BE2C (cell line): ENCODE measurements at regions not wholly inside any gene's neighbourhood (a gene's known extent, or its start where the extent isn't known, plus 50 kb on each side); places are given as distances from the start of the nearest gene placed in this dataset.

ENCODE experiments used
- DNase-seq: peaks from one replicate; pipeline ENCODE4 v3.0.0-alpha.2; 2020
- H3K27me3 ChIP-seq: fragments of 250-450 bp; sonication (Bioruptor Pico); 2 replicates; pipeline ENCODE4 v1.5.1; 2020; ENCODE audit warnings: mild to moderate bottlenecking
- H3K36me3 ChIP-seq: fragments of 250-450 bp; sonication (Bioruptor Pico); 2 replicates; pipeline ENCODE4 v1.5.1; 2020; ENCODE audit warnings: mild to moderate bottlenecking
- H3K4me1 ChIP-seq: fragments of 250-450 bp; sonication (Bioruptor Pico); 2 replicates; pipeline ENCODE4 v1.5.1; 2020
- H3K4me3 ChIP-seq: 2 replicates; pipeline ENCODE4 v1.5.1; 2011; ENCODE audit warnings: low read depth, low read length
- H3K9me3 ChIP-seq: fragments of 250-450 bp; sonication (Bioruptor Pico); 2 replicates; pipeline ENCODE4 v1.5.1; 2020
- TF ChIP-seq, protein P1 (sequence below): IDR thresholded peaks from 2 replicates; pipeline ENCODE4 v1.5.1; 2012; ENCODE audit warnings: mild to moderate bottlenecking, low read depth, low read length

DNA sequence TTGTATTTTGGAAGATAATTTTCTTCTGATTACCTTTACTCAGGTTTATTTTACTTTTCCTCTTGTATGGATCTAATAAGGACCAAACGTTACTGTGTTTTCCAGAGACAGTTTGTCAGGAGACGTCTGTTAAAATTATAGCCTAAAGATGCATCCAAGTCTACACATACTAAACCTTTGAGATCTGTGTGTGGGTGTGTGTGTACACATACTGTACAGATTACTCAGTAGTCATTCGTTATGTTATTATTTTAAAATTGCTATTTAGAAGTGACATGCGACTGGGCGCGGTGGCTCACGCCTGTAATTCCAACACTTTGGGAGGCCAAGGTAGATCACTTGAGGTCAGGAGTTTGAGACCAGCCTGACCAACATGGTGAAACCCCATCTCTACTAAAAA, 51.6 kb upstream of the CNTLN start:
- TF ChIP-seq, protein P1, sequence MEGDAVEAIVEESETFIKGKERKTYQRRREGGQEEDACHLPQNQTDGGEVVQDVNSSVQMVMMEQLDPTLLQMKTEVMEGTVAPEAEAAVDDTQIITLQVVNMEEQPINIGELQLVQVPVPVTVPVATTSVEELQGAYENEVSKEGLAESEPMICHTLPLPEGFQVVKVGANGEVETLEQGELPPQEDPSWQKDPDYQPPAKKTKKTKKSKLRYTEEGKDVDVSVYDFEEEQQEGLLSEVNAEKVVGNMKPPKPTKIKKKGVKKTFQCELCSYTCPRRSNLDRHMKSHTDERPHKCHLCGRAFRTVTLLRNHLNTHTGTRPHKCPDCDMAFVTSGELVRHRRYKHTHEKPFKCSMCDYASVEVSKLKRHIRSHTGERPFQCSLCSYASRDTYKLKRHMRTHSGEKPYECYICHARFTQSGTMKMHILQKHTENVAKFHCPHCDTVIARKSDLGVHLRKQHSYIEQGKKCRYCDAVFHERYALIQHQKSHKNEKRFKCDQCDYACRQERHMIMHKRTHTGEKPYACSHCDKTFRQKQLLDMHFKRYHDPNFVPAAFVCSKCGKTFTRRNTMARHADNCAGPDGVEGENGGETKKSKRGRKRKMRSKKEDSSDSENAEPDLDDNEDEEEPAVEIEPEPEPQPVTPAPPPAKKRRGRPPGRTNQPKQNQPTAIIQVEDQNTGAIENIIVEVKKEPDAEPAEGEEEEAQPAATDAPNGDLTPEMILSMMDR: no peak
- Histone ChIP-seq H3K27me3 (no peaks in the 10 kb centered on the region), H3K36me3 (no peaks in the 10 kb centered on the region), H3K9me3 (no peaks in the 10 kb centered on the region), H3K4me1 (peaks cover 5% of the 10 kb centered on the region), H3K4me3 (no peak overlapping the region)
- DNase-seq: no peak

DNA sequence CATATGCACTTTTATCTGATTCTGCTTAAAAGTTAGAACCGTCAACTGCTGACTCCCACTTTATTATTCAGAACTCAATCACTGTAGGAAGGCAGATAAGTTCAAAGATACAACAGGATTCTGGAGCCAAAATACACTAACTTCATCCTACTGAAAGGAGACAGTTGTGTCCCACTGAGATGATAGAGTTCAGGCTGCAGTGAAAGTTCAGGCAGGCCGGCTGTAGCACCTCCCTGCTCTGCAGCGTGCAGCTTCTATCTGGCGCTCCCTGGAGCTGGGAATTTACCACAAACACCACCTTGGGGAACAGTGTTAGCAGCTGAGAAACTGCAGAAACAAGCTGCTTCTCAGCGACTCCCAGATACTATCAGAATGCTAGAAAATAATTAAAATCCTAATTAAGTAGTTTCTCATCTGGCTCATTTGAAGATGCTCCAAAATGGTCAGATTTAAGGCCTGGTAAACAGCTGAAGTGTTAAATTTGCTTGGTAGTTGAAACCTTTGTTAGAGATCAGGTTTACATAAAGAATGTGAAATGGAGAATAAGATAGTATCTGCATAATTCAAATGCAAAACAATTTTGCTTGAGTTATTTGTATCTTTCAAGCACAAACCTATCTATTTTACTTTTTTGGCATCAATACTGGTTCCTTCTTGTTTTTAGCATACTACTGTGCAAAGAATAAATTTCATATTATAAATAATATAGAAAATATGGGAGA, 52.3 kb upstream of the CNTLN start:
- Histone ChIP-seq H3K9me3 (no peaks in the 10 kb centered on the region), H3K4me3 (no peak overlapping the region), H3K4me1 (peaks cover 9% of the 10 kb centered on the region), H3K36me3 (no peaks in the 10 kb centered on the region), H3K27me3 (no peaks in the 10 kb centered on the region)
- peak; percentile 52 for DNase-seq
- TF ChIP-seq, protein P1: peak; percentile 35

DNA sequence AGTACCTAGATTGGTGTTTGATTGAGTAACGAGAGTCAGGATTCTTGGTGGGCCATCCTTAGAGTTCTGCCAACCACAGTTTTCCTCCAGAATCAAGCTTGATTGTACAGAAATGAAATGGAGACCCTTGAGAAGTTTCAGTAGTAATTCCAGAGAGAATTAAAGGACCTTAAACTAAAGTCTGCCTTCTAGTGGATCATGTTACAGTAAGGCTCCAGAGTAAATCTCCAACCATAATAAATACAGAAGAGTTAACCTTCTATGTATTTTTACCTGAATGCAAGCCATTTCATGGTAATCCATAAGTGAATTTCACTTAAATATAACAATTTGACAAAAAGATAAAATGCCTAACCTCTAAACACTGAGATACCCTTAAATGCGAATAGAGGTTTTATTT, 53.0 kb upstream of the CNTLN start:
- H3K4me3 ChIP-seq: no peak overlapping the region
- TF ChIP-seq, protein P1: no peak
- no peaks in the 10 kb centered on the region for H3K36me3 ChIP-seq
- H3K4me1 ChIP-seq: peaks cover 9% of the 10 kb centered on the region
- no peak for DNase-seq
- no peaks in the 10 kb centered on the region for H3K27me3 ChIP-seq
- no peaks in the 10 kb centered on the region for H3K9me3 ChIP-seq

DNA sequence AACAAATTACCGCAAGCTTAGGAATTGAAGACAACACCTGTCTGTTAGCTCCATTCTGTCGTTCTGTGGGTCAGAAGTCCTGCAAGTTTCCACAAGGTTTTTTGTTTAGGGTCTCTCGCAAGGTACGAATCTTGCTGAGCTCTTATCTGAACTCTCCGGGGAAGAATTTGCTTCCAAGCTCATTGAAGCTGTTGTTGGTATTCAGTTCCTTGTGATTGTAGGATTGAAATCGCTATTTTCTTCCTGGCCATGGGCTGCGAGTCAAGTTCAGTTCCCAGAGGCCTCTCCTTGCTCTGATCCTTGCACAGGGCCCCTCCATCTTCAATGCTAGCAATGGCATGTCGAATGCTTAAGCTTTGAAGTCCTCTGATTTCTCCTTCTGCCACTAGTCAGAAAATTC, 53.5 kb upstream of the CNTLN start:
- no peak for DNase-seq
- Histone ChIP-seq H3K9me3 (no peaks in the 10 kb centered on the region), H3K36me3 (no peaks in the 10 kb centered on the region), H3K27me3 (no peaks in the 10 kb centered on the region), H3K4me3 (no peak overlapping the region), H3K4me1 (peaks cover 14% of the 10 kb centered on the region)
- TF ChIP-seq, protein P1: no peak

DNA sequence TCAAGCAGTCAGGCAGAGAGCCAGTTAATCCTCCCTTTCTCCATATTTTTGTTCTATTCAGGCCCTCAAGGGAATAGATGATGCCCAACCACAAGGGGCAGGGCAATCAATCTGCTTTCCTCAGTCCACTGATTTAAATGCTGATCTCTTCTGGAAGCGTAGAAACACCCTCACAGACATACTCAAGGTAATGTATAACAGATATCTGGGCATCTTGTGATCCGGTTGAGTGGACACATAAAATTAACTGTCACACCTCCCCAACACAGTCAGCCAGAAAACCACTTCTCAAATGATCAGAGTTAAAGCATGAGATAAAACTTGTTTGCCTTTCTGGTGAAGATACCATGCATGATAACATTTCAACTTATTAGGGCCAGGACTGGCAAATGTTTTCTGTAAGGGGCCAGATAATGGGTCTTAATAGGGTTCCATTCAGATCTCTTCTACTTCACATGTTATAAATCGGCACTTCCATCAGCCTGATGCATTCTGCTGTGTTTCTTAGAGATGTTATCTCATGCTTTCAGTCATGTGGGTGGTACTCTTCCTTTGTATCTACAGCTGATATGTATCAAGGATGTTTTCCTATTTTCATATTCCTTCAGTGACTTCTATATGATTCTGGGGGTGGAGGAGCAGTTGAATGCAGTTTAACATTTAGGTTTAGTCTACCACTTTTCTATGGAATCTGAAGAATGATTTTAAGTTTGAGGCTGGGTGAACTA, 58.9 kb upstream of the CNTLN start:
- no peaks in the 10 kb centered on the region for H3K36me3 ChIP-seq
- peak; percentile 46 for DNase-seq

More for the DNA sequence above, 58.9 kb upstream of the CNTLN start:
- Histone ChIP-seq H3K4me1 (peaks cover 18% of the 10 kb centered on the region), H3K27me3 (no peaks in the 10 kb centered on the region), H3K4me3 (no peak overlapping the region), H3K9me3 (no peaks in the 10 kb centered on the region)
- TF ChIP-seq, protein P1: no peak; the same call in 1 of the 2 replicates
